H1 (cell line): ENCODE measurements at regions not wholly inside any gene's neighbourhood (a gene's known extent, or its start where the extent isn't known, plus 50 kb on each side); places are given as distances from the start of the nearest gene placed in this dataset.

Source experiments
- BRCA1 ChIP-seq: IDR thresholded peaks from 2 replicates; pipeline ENCODE4 v1.6.1; 2012; ENCODE audit warnings: low read depth, low read length, improper control_type of control experiment
- GTF2F1 ChIP-seq: IDR thresholded peaks from 2 replicates; pipeline ENCODE4 v1.6.1; 2012; ENCODE audit warnings: low read depth, low read length, improper control_type of control experiment, borderline replicate concordance
- HDAC6 ChIP-seq: IDR thresholded peaks from one replicate; pipeline ENCODE4 v1.7.1; 2012; ENCODE audit warnings: low read depth, mild to moderate bottlenecking, inconsistent platforms, low read length, moderate library complexity
- JUN ChIP-seq: IDR thresholded peaks from 2 replicates; pipeline ENCODE4 v1.6.1; 2011; ENCODE audit warnings: low read depth, mild to moderate bottlenecking, improper control_type of control experiment, low read length
- JUND ChIP-seq: IDR thresholded peaks from 2 replicates; pipeline ENCODE4 v1.6.1; 2011; ENCODE audit warnings: mild to moderate bottlenecking, improper control_type of control experiment, low read length
- KDM4A ChIP-seq: IDR thresholded peaks from one replicate; pipeline ENCODE4 v1.7.1; 2012; ENCODE audit warnings: low read depth, mild to moderate bottlenecking, moderate library complexity, low read length, inconsistent platforms; ENCODE audit not compliant: severe bottlenecking
- NRF1 ChIP-seq: IDR thresholded peaks from 2 replicates; pipeline ENCODE4 v1.6.1; 2011; ENCODE audit warnings: mild to moderate bottlenecking, low read depth, low read length, improper control_type of control experiment
- SIX5 ChIP-seq: IDR thresholded peaks from 2 replicates; pipeline ENCODE4 v1.6.1; 2011; ENCODE audit warnings: mild to moderate bottlenecking, low read depth, low read length

DNA sequence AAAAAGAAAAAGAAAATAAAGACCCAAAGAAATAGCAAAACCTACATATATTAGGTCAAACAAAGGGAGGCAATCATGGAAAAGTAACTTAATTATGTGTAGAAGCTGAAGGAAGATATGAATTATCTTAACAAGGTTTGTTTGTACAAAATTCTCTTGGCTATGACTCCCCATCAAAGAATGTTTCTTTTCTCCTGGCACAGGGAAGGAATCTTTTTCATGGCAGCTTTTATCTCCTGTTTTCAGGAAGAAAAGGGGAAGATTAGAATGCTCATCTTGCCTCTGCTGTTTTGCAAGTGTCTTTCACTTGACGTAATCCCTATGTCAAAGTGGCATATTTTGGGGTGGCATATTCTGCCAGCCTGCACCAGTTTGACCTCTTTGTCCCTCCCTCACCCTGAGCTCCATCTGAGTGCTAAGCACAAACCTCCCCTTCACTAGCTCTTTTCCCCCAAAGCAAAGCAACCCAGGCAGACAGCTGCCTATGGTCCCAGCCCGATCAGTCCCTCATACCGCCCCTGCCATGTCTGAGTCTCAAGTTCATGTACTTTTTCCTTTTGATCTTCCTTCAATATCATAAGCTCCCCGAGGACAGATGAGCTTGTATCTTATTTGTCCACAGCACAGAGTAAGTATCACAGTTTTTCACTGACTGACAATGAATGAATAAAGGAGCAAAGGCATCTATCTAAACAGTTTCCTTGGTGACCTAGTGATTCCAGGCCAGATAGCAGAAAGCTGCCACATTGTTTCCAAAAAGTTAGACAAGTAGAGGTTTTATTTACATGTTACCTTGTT is 242.8 kb upstream of the ANKRD55 start (continued):
- TF ChIP-seq BRCA1 = no peak
- no peak for TF ChIP-seq GTF2F1
- TF ChIP-seq NRF1 = no peak
- TF ChIP-seq SIX5 = no peak
- no peak for TF ChIP-seq JUN
- TF ChIP-seq JUND = no peak
- TF ChIP-seq HDAC6 = no peak
- TF ChIP-seq KDM4A = no peak
